Thyroid gland (tissue), 4 donors: ENCODE measurements at regions not wholly inside any gene's neighbourhood (a gene's known extent, or its start where the extent isn't known, plus 50 kb on each side); places are given as distances from the start of the nearest gene placed in this dataset.
"Not testable (repeated sequence)": the region's sequence is repeated elsewhere in the genome, so short reads cannot be mapped to it uniquely, and the experiment has no call there.

Experiments
- POLR2A ChIP-seq, 2 donors: fragments of 450-650 bp; IDR thresholded peaks; one replicate each; pipeline ENCODE4 v1.6.1; 2017; ENCODE audit warnings: antibody characterized with exemption in 2 of 2, mild to moderate bottlenecking in 2 of 2, moderate library complexity in 1 of 2
- TF ChIP-seq, protein P1 (sequence below), 6 experiments: fragments of 200-600 bp in 3 of 6; fragments of 450-650 bp in 3 of 6; sonication (generic) in 3 of 6; IDR thresholded peaks; one replicate each; pipeline ENCODE4 v1.5.1; 2016 to 2019; ENCODE audit warnings: antibody characterized with exemption in 6 of 6, mild to moderate bottlenecking in 2 of 6, inconsistent platforms in 1 of 6, moderate library complexity in 1 of 6

DNA sequence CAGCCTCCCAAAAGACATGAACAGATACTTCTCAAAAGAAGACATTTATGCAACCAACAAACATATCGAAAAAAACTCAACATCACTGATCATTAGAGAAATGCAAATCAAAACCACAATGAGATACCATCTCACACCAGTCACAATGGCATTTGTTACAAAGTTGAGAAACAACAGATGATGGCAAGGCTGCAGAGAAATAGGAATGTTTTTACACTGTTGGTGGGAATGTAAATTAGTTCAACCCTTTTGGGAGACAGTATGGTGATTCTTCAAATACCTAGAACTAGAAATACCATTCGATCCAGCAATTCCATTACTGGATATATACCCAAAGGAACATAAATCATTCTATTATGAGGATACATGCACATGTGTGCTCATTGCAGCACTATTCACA lies 1349.2 kb upstream of the GJE1 start:
- TF ChIP-seq, protein P1, sequence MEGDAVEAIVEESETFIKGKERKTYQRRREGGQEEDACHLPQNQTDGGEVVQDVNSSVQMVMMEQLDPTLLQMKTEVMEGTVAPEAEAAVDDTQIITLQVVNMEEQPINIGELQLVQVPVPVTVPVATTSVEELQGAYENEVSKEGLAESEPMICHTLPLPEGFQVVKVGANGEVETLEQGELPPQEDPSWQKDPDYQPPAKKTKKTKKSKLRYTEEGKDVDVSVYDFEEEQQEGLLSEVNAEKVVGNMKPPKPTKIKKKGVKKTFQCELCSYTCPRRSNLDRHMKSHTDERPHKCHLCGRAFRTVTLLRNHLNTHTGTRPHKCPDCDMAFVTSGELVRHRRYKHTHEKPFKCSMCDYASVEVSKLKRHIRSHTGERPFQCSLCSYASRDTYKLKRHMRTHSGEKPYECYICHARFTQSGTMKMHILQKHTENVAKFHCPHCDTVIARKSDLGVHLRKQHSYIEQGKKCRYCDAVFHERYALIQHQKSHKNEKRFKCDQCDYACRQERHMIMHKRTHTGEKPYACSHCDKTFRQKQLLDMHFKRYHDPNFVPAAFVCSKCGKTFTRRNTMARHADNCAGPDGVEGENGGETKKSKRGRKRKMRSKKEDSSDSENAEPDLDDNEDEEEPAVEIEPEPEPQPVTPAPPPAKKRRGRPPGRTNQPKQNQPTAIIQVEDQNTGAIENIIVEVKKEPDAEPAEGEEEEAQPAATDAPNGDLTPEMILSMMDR (IDR thresholded peaks at IDR 0.05), result not testable (repeated sequence)
- not testable (repeated sequence) for TF ChIP-seq POLR2A (IDR thresholded peaks at IDR 0.05)
